GM12891 (cell line): ENCODE measurements at regions not wholly inside any gene's neighbourhood (a gene's known extent, or its start where the extent isn't known, plus 50 kb on each side); places are given as distances from the start of the nearest gene placed in this dataset.

ENCODE experiments used
- POLR2A ChIP-seq: IDR thresholded peaks from 2 replicates; pipeline ENCODE4 v1.6.1; 2011; ENCODE audit warnings: low read depth, low read length, control low read depth
- POLR2AphosphoS5 ChIP-seq: IDR thresholded peaks from 2 replicates; pipeline ENCODE4 v1.6.1; 2011; ENCODE audit warnings: low read depth, low read length, control low read depth
- SPI1 ChIP-seq: IDR thresholded peaks from 2 replicates; pipeline ENCODE4 v1.6.1; 2011; ENCODE audit warnings: low read depth, low read length, control low read depth

- no peak for TF ChIP-seq SPI1
- TF ChIP-seq POLR2A: no peak
- no peak for TF ChIP-seq POLR2AphosphoS5
These were observed 516.9 kb upstream of the TENM4 start for GRCh38 chr11:79957702-79958101.
